ENCODE measurements at regions not wholly inside any gene's neighbourhood (a gene's known extent, or its start where the extent isn't known, plus 50 kb on each side); places are given as distances from the start of the nearest gene placed in this dataset.

GRCh38 chr1:172883387-172883791 is 167.4 kb downstream of the TNFSF18 start:
- intact Hi-C loops (cut with DNase I) = no loop called here
- H3K9me3 ChIP-seq = no peaks in the 10 kb centered on the region
- H3K27me3 ChIP-seq = no peaks in the 10 kb centered on the region
- no peak overlapping the region for H3K27ac ChIP-seq
- H3K36me3 ChIP-seq = no peaks in the 10 kb centered on the region
- no peak overlapping the region for H3K4me3 ChIP-seq
- TF ChIP-seq, protein P1, sequence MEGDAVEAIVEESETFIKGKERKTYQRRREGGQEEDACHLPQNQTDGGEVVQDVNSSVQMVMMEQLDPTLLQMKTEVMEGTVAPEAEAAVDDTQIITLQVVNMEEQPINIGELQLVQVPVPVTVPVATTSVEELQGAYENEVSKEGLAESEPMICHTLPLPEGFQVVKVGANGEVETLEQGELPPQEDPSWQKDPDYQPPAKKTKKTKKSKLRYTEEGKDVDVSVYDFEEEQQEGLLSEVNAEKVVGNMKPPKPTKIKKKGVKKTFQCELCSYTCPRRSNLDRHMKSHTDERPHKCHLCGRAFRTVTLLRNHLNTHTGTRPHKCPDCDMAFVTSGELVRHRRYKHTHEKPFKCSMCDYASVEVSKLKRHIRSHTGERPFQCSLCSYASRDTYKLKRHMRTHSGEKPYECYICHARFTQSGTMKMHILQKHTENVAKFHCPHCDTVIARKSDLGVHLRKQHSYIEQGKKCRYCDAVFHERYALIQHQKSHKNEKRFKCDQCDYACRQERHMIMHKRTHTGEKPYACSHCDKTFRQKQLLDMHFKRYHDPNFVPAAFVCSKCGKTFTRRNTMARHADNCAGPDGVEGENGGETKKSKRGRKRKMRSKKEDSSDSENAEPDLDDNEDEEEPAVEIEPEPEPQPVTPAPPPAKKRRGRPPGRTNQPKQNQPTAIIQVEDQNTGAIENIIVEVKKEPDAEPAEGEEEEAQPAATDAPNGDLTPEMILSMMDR (IDR thresholded peaks at IDR 0.05) = no peak
- DNase-seq = no peak
- H3K9ac ChIP-seq (ENCODE audit: low read depth in 2 of 2, low read length in 2 of 2) = no peak overlapping the region
- no peaks in the 10 kb centered on the region for H3K4me1 ChIP-seq

DNA sequence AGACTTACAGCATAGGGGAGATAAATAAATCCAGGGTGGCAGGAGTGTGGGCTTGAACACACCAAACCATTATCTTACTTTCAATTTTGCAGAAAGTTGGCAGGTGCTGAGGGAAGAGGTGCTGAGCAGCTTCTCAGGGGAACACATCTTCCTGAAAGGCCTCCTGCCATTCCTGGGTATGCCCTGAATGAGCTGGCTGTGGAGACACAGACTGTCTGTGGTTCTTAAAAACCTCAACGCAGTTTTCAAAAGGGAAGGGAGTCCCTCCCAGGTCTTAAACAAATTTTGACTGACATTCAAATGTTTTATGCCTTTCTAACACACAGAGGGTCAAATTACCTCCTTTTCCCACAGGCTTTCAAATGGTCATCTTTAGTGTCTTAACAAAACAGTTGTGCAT is 166.9 kb downstream of the TNFSF18 start:
- intact Hi-C loops (cut with DNase I) = no loop called here
- H3K9ac ChIP-seq (ENCODE audit: low read depth in 2 of 2, low read length in 2 of 2) = no peak overlapping the region
- no peaks in the 10 kb centered on the region for H3K9me3 ChIP-seq

GRCh38 chr1:172885411-172885810 is 165.3 kb downstream of the TNFSF18 start:
- TF ChIP-seq, protein P1 (IDR thresholded peaks at IDR 0.05) = no peak
- H3K9me3 ChIP-seq = no peaks in the 10 kb centered on the region
- no peak overlapping the region for H3K4me3 ChIP-seq
- H3K27ac ChIP-seq = no peak overlapping the region
- intact Hi-C loops (cut with DNase I) = no loop called here
- no peaks in the 10 kb centered on the region for H3K36me3 ChIP-seq
- no peaks in the 10 kb centered on the region for H3K4me1 ChIP-seq
- DNase-seq = no peak
- H3K9ac ChIP-seq (ENCODE audit: low read depth in 2 of 2, low read length in 2 of 2) = no peak overlapping the region
- no peaks in the 10 kb centered on the region for H3K27me3 ChIP-seq

More for the DNA sequence above, 166.9 kb downstream of the TNFSF18 start:
- Histone ChIP-seq H3K27ac (no peak overlapping the region), H3K4me1 (no peaks in the 10 kb centered on the region), H3K36me3 (no peaks in the 10 kb centered on the region), H3K27me3 (no peaks in the 10 kb centered on the region), H3K4me3 (no peak overlapping the region)
- DNase-seq = no peak
- TF ChIP-seq, protein P1 (IDR thresholded peaks at IDR 0.05) = no peak

GRCh38 chr1:172885971-172886370 is 164.8 kb downstream of the TNFSF18 start:
- Histone ChIP-seq H3K36me3 (no peaks in the 10 kb centered on the region), H3K4me1 (no peaks in the 10 kb centered on the region), H3K9me3 (no peaks in the 10 kb centered on the region), H3K27ac (no peak overlapping the region), H3K27me3 (no peaks in the 10 kb centered on the region), H3K9ac (ENCODE audit: low read depth in 2 of 2, low read length in 2 of 2) (no peak overlapping the region), H3K4me3 (no peak overlapping the region)
- intact Hi-C loops (cut with DNase I) = no loop called here
- DNase-seq = no peak
- TF ChIP-seq, protein P1 (IDR thresholded peaks at IDR 0.05) = no peak

GRCh38 chr1:172887162-172887561 is 163.6 kb downstream of the TNFSF18 start:
- no peaks in the 10 kb centered on the region for H3K36me3 ChIP-seq
- no peak overlapping the region for H3K27ac ChIP-seq
- intact Hi-C loops (cut with DNase I) = no loop called here
- TF ChIP-seq, protein P1 (IDR thresholded peaks at IDR 0.05) = no peak
- no peak overlapping the region for H3K9ac ChIP-seq (ENCODE audit: low read depth in 2 of 2, low read length in 2 of 2)
- no peak for DNase-seq
- H3K4me3 ChIP-seq = no peak overlapping the region
- H3K27me3 ChIP-seq = no peaks in the 10 kb centered on the region
- H3K9me3 ChIP-seq = no peaks in the 10 kb centered on the region
- H3K4me1 ChIP-seq = no peaks in the 10 kb centered on the region

Data from colonic mucosa (tissue), 4 donors.